Liver (tissue), 3 donors: ENCODE measurements at regions not wholly inside any gene's neighbourhood (a gene's known extent, or its start where the extent isn't known, plus 50 kb on each side); places are given as distances from the start of the nearest gene placed in this dataset.

Source experiments
- HNF4G ChIP-seq: IDR thresholded peaks from 2 replicates; pipeline ENCODE4 v1.6.1; 2016; ENCODE audit warnings: antibody characterized with exemption
- SP1 ChIP-seq: IDR thresholded peaks from 2 replicates; pipeline ENCODE4 v1.6.1; 2018; ENCODE audit warnings: antibody characterized with exemption, mild to moderate bottlenecking
- TF ChIP-seq, protein P1 (sequence below): fragments of 150-350 bp; IDR thresholded peaks from 2 replicates; pipeline ENCODE4 v1.5.1; 2017; ENCODE audit warnings: improper control_type of control experiment, low read depth, low read length; ENCODE audit not compliant: missing input control
- donor health status: healthy.
- donor health status: healthy.

DNA sequence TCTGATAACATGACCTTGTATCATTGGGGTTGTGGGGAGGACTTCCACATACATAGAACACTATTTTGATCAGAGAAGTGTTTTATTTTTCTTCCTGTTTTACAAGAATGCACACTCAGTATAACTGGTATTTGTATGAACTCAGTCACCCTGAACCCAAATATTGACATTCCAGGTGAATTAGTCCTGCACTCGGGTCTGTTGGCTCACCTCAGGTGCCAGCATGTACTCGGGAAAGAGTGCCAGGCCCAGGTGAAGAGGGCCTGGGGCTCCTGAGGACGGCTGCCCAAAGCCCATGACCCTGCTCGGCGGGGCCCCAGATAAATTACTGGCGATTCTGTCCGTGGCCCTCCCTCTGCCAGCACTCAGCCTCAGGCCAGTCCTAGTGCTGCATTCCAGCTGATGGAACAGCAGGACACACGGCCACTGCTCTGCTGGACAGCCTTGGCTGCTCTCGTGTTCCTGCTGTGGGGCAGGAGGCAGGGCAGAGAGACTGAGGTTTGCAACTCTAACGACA lies 75.4 kb upstream of the TMPRSS2 start:
- TF ChIP-seq, protein P1, sequence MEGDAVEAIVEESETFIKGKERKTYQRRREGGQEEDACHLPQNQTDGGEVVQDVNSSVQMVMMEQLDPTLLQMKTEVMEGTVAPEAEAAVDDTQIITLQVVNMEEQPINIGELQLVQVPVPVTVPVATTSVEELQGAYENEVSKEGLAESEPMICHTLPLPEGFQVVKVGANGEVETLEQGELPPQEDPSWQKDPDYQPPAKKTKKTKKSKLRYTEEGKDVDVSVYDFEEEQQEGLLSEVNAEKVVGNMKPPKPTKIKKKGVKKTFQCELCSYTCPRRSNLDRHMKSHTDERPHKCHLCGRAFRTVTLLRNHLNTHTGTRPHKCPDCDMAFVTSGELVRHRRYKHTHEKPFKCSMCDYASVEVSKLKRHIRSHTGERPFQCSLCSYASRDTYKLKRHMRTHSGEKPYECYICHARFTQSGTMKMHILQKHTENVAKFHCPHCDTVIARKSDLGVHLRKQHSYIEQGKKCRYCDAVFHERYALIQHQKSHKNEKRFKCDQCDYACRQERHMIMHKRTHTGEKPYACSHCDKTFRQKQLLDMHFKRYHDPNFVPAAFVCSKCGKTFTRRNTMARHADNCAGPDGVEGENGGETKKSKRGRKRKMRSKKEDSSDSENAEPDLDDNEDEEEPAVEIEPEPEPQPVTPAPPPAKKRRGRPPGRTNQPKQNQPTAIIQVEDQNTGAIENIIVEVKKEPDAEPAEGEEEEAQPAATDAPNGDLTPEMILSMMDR: no peak
- peak; percentile 85 for TF ChIP-seq SP1
- TF ChIP-seq HNF4G: no peak
